C4-2B (cell line): ENCODE measurements at regions not wholly inside any gene's neighbourhood (a gene's known extent, or its start where the extent isn't known, plus 50 kb on each side); places are given as distances from the start of the nearest gene placed in this dataset.

Source experiments
- ZFX ChIP-seq: fragments of 450-650 bp; IDR thresholded peaks from 2 replicates; pipeline ENCODE4 v1.6.1; 2017
- TF ChIP-seq, protein P1 (sequence below): fragments of 450-650 bp; conservative IDR thresholded peaks from 2 replicates; pipeline ENCODE4 v1.5.1; 2017; ENCODE audit warnings: mild to moderate bottlenecking

DNA sequence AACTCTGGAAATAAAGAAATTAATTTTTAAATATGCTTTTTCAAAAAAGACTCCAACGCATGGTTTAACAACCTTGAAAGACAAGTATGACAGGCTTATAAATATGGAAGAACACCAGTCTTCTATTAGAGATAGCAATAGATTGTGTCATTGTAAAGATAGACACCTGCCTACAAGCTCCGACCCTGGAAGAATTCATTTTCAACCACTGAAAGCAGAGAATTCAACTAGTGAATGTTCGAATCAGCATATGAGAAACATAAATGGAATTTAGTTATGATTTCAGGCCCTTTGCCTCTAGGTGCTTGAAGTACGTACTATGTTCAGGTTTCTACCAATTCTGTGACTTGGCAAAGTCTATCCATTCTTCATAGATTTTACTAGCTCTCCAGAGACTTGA is 244.5 kb downstream of the DPY19L2 start:
- TF ChIP-seq, protein P1, sequence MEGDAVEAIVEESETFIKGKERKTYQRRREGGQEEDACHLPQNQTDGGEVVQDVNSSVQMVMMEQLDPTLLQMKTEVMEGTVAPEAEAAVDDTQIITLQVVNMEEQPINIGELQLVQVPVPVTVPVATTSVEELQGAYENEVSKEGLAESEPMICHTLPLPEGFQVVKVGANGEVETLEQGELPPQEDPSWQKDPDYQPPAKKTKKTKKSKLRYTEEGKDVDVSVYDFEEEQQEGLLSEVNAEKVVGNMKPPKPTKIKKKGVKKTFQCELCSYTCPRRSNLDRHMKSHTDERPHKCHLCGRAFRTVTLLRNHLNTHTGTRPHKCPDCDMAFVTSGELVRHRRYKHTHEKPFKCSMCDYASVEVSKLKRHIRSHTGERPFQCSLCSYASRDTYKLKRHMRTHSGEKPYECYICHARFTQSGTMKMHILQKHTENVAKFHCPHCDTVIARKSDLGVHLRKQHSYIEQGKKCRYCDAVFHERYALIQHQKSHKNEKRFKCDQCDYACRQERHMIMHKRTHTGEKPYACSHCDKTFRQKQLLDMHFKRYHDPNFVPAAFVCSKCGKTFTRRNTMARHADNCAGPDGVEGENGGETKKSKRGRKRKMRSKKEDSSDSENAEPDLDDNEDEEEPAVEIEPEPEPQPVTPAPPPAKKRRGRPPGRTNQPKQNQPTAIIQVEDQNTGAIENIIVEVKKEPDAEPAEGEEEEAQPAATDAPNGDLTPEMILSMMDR: no peak
- TF ChIP-seq ZFX: no peak
